ENCODE measurements at regions not wholly inside any gene's neighbourhood (a gene's known extent, or its start where the extent isn't known, plus 50 kb on each side); places are given as distances from the start of the nearest gene placed in this dataset.

DNA sequence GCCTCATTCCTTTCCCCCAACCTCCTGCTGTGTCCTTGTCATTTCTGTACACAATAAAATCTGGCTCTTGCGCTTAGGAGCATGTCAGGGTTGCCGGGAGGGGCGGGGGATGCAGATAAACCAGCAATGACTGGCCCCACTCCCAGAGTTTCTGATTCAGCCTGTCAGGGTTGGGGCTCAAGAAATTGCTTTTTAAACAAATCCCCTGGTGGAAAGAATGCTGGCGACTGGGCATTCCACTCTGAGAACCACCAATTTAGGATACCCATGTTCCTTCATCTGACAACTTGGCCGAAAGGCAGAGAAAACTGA lies 376.4 kb downstream of the TCERG1L start:
- TF ChIP-seq, protein P1, sequence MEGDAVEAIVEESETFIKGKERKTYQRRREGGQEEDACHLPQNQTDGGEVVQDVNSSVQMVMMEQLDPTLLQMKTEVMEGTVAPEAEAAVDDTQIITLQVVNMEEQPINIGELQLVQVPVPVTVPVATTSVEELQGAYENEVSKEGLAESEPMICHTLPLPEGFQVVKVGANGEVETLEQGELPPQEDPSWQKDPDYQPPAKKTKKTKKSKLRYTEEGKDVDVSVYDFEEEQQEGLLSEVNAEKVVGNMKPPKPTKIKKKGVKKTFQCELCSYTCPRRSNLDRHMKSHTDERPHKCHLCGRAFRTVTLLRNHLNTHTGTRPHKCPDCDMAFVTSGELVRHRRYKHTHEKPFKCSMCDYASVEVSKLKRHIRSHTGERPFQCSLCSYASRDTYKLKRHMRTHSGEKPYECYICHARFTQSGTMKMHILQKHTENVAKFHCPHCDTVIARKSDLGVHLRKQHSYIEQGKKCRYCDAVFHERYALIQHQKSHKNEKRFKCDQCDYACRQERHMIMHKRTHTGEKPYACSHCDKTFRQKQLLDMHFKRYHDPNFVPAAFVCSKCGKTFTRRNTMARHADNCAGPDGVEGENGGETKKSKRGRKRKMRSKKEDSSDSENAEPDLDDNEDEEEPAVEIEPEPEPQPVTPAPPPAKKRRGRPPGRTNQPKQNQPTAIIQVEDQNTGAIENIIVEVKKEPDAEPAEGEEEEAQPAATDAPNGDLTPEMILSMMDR (IDR thresholded peaks at IDR 0.05; ENCODE audit: low read length), result no peak
- TF ChIP-seq EZH2 (IDR thresholded peaks at IDR 0.05; ENCODE audit: borderline replicate concordance, low read length), result no peak

DNA sequence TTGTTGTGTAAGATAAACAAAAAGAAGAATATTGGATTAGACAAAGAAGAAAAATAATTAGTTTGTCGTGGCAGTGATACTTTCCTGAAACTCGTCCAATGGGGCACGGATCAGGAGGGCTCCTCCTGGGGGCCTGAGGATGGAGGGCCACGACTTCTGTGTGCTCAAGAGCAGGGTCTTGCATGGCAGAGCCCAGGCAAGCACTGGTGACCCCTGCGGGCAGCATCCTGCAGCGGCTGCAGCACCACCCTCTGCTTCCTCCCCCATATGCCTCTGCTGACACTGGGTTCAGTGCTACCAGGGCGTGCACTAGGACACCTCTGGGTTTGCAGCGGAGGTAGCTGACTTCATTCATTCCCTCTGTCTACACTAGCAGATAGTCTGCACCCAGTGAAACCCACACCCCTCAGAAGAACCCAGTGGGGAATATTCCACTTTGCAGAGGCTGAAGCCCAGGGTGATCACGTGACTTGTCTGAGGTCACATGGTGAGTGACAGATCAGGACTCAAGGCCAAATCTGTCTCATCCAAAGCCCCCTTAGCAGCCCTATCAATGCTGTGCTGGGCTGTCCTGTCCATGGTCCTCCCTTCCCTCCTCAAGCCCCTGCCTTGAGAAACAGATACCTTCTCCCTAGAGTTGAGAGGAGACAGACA lies 375.5 kb downstream of the TCERG1L start:
- no peaks in the 10 kb centered on the region for H3F3A ChIP-seq (ENCODE audit: insufficient read depth, low read length)
- no peaks in the 10 kb centered on the region for H3K4me1 ChIP-seq (ENCODE audit: insufficient read depth, low read length, severe bottlenecking)
- no peaks in the 10 kb centered on the region for H3K9me2 ChIP-seq (ENCODE audit: low read depth, low read length)
- no peaks in the 10 kb centered on the region for H3K9me3 ChIP-seq (ENCODE audit: low read length)
- TF ChIP-seq, protein P1 (IDR thresholded peaks at IDR 0.05; ENCODE audit: low read length), result no peak
- no peak for TF ChIP-seq EZH2 (IDR thresholded peaks at IDR 0.05; ENCODE audit: borderline replicate concordance, low read length)
- H3K36me3 ChIP-seq (ENCODE audit: insufficient read depth, low read length), result no peaks in the 10 kb centered on the region
- 0 out of 2 replicates have a peak, but pooled peaks cover 4% of the 10 kb centered on the region for H3K27me3 ChIP-seq (ENCODE audit: insufficient read depth, low read length)
- no peak overlapping the region for H3K27ac ChIP-seq (ENCODE audit: low read depth, low read length, poor library complexity, severe bottlenecking)
- H3K4me2 ChIP-seq (ENCODE audit: low read length), result no peak overlapping the region
- H2AFZ ChIP-seq (ENCODE audit: low read length), result no peak overlapping the region
- H3K9ac ChIP-seq (ENCODE audit: low read length), result no peak overlapping the region
- no peaks in the 10 kb centered on the region for H4K20me1 ChIP-seq (ENCODE audit: insufficient read depth, low read length)
- H3K4me3 ChIP-seq (ENCODE audit: low read depth, low read length, poor library complexity, severe bottlenecking), result no peak overlapping the region
- no peaks in the 10 kb centered on the region for H3K79me2 ChIP-seq (ENCODE audit: insufficient read depth, low read length)

More for the DNA sequence above, 376.4 kb downstream of the TCERG1L start:
- H3K27ac ChIP-seq (ENCODE audit: low read depth, low read length, poor library complexity, severe bottlenecking), result no peak overlapping the region
- H3K27me3 ChIP-seq (ENCODE audit: insufficient read depth, low read length), result 0 out of 2 replicates have a peak, but pooled peaks cover 4% of the 10 kb centered on the region
- H3K79me2 ChIP-seq (ENCODE audit: insufficient read depth, low read length), result no peaks in the 10 kb centered on the region
- no peaks in the 10 kb centered on the region for H3F3A ChIP-seq (ENCODE audit: insufficient read depth, low read length)
- H3K9me3 ChIP-seq (ENCODE audit: low read length), result no peaks in the 10 kb centered on the region
- H3K4me1 ChIP-seq (ENCODE audit: insufficient read depth, low read length, severe bottlenecking), result no peaks in the 10 kb centered on the region
- H3K9ac ChIP-seq (ENCODE audit: low read length), result no peak overlapping the region
- no peak overlapping the region for H3K4me2 ChIP-seq (ENCODE audit: low read length)
- H3K4me3 ChIP-seq (ENCODE audit: low read depth, low read length, poor library complexity, severe bottlenecking), result no peak overlapping the region
- no peaks in the 10 kb centered on the region for H4K20me1 ChIP-seq (ENCODE audit: insufficient read depth, low read length)
- H3K9me2 ChIP-seq (ENCODE audit: low read depth, low read length), result no peaks in the 10 kb centered on the region
- H2AFZ ChIP-seq (ENCODE audit: low read length), result no peak overlapping the region
- no peaks in the 10 kb centered on the region for H3K36me3 ChIP-seq (ENCODE audit: insufficient read depth, low read length)

DNA sequence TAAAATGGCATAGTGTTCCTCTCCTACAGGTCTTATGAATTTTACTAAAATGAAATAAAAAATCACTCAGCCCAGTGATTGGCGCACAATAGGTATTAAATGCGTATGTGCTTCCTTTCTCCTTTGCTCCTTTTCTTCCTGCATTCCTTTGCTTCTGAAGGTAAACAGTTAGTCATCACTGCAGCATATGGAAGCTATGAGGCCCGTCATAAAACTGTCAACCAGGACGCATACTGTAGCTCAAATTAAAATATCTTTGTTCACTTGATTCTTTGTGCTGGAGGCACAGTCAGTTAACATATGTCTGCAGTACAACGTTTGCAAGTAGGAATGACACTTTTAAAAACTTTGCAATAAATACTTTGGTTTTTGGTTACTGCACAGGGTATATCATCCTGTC lies 374.7 kb downstream of the TCERG1L start:
- Histone ChIP-seq H3K36me3 (ENCODE audit: insufficient read depth, low read length) (no peaks in the 10 kb centered on the region), H4K20me1 (ENCODE audit: insufficient read depth, low read length) (no peaks in the 10 kb centered on the region), H3K27ac (ENCODE audit: low read depth, low read length, poor library complexity, severe bottlenecking) (no peak overlapping the region), H3K4me3 (ENCODE audit: low read depth, low read length, poor library complexity, severe bottlenecking) (no peak overlapping the region), H3K9me3 (ENCODE audit: low read length) (no peaks in the 10 kb centered on the region), H3K27me3 (ENCODE audit: insufficient read depth, low read length) (0 out of 2 replicates have a peak, but pooled peaks cover 4% of the 10 kb centered on the region), H3K4me1 (ENCODE audit: insufficient read depth, low read length, severe bottlenecking) (no peaks in the 10 kb centered on the region), H3K4me2 (ENCODE audit: low read length) (no peak overlapping the region), H2AFZ (ENCODE audit: low read length) (no peak overlapping the region), H3F3A (ENCODE audit: insufficient read depth, low read length) (no peaks in the 10 kb centered on the region), H3K79me2 (ENCODE audit: insufficient read depth, low read length) (no peaks in the 10 kb centered on the region), H3K9me2 (ENCODE audit: low read depth, low read length) (no peaks in the 10 kb centered on the region), H3K9ac (ENCODE audit: low read length) (no peak overlapping the region)
- TF ChIP-seq, protein P1 (IDR thresholded peaks at IDR 0.05; ENCODE audit: low read length), result no peak
- TF ChIP-seq EZH2 (IDR thresholded peaks at IDR 0.05; ENCODE audit: borderline replicate concordance, low read length), result no peak
